ENCODE measurements at regions not wholly inside any gene's neighbourhood (a gene's known extent, or its start where the extent isn't known, plus 50 kb on each side); places are given as distances from the start of the nearest gene placed in this dataset.

DNA sequence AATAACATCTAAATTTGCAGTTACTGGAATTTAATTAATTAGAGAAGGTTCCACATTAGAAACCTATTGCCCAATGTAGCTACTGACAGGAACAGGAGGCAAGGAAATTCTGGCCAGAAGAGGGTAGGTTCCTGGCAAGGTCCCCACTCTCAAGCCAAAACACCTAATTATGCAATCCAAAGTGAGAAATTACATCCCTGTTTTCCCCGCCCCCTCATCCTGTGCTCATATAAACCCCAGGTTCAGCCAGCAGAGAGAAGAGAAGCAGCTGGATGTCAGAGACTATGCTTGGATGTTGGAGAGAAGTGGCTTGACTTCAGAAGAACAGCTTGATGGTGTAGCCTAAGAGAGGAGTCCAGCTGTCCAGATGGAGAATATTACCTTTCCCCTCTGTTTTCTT lies 951.3 kb upstream of the PRR20A start:
- Histone ChIP-seq H3K27me3 (ENCODE audit: control insufficient read depth in 2 of 2, insufficient read depth in 2 of 2, low read length in 2 of 2) (no peaks in the 10 kb centered on the region), H3K27ac (ENCODE audit: insufficient read depth, low read depth, low read length) (no peak overlapping the region), H3K9ac (replicated peaks; ENCODE audit: extremely low read depth, insufficient read depth, low read length) (no peak overlapping the region), H2AFZ (ENCODE audit: low read depth, low read length) (no peak overlapping the region), H3K4me2 (ENCODE audit: insufficient read depth, low read length) (no peak overlapping the region), H3K4me3 (replicated peaks in 1 of 3; ENCODE audit: insufficient read depth in 1 of 3, low read depth in 1 of 3, low read length in 3 of 3) (no peak overlapping the region), H3K79me2 (ENCODE audit: control insufficient read depth, insufficient read depth, low read length) (no peaks in the 10 kb centered on the region), H3K36me3 (ENCODE audit: control insufficient read depth in 2 of 2, extremely low read depth in 1 of 2, insufficient read depth in 2 of 2, low read length in 2 of 2) (no peaks in the 10 kb centered on the region), H3K9me3 (replicated peaks; ENCODE audit: control insufficient read depth, insufficient read depth, low read length) (no peaks in the 10 kb centered on the region), H3K9me1 (replicated peaks; ENCODE audit: control insufficient read depth, extremely low read depth, insufficient read depth, low read length) (no peaks in the 10 kb centered on the region), H4K20me1 (replicated peaks; ENCODE audit: control insufficient read depth, extremely low read depth, insufficient read depth, low read length) (no peaks in the 10 kb centered on the region), H3K4me1 (ENCODE audit: control insufficient read depth, extremely low read depth, insufficient read depth, low read length) (no peaks in the 10 kb centered on the region)
- DNase-seq (ENCODE audit: low read depth, low spot score) (no peak), FAIRE-seq (no peak)
- CTCF ChIA-PET = no interaction called here
- intact Hi-C loops (cut with micrococcal nuclease) (no loop called here), dilution Hi-C loops (cut with MboI; ENCODE audit: extremely low pct_ligation_motif_present, low sequenced_read_pairs) (no loop called here)
- no peak for TF ChIP-seq POLR2A (IDR thresholded peaks at IDR 0.05; ENCODE audit: low read depth, low read length)
- no peak for TF ChIP-seq JUN (IDR thresholded peaks at IDR 0.05; ENCODE audit: borderline replicate concordance, insufficient read depth, insufficient read length, low read depth)
- TF ChIP-seq GATA2 (IDR thresholded peaks at IDR 0.05; ENCODE audit: insufficient read depth, insufficient read length, low read depth, low read length) = no peak
- no peak for TF ChIP-seq MYC (IDR thresholded peaks at IDR 0.05; ENCODE audit: low read depth, low read length)
- no peak for TF ChIP-seq FOS (IDR thresholded peaks at IDR 0.05; ENCODE audit: borderline replicate concordance, insufficient read depth, low read length)
- TF ChIP-seq POLR2AphosphoS5 (IDR thresholded peaks at IDR 0.05; ENCODE audit: insufficient read depth, low read depth, low read length) = no peak
- TF ChIP-seq, protein P1, sequence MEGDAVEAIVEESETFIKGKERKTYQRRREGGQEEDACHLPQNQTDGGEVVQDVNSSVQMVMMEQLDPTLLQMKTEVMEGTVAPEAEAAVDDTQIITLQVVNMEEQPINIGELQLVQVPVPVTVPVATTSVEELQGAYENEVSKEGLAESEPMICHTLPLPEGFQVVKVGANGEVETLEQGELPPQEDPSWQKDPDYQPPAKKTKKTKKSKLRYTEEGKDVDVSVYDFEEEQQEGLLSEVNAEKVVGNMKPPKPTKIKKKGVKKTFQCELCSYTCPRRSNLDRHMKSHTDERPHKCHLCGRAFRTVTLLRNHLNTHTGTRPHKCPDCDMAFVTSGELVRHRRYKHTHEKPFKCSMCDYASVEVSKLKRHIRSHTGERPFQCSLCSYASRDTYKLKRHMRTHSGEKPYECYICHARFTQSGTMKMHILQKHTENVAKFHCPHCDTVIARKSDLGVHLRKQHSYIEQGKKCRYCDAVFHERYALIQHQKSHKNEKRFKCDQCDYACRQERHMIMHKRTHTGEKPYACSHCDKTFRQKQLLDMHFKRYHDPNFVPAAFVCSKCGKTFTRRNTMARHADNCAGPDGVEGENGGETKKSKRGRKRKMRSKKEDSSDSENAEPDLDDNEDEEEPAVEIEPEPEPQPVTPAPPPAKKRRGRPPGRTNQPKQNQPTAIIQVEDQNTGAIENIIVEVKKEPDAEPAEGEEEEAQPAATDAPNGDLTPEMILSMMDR (IDR thresholded peaks at IDR 0.05; ENCODE audit: extremely low read depth in 1 of 2, insufficient read depth in 1 of 2, low read depth in 1 of 2, low read length in 2 of 2) = no peak
- no peak for TF ChIP-seq EZH2 (IDR thresholded peaks at IDR 0.05; ENCODE audit: borderline replicate concordance, low read depth, low read length, severe bottlenecking)
- POLR2A ChIA-PET = no interaction called here
- BruUV-seq (replicated peaks) = no TSS peak
